ENCODE measurements at regions not wholly inside any gene's neighbourhood (a gene's known extent, or its start where the extent isn't known, plus 50 kb on each side); places are given as distances from the start of the nearest gene placed in this dataset.

GRCh38 chr16:85229869-85230462 is 117.7 kb upstream of the CIBAR2 start:
- TF ChIP-seq ATF2 (CRISPR knock-in tag; IDR thresholded peaks at IDR 0.05) (no peak), ZZZ3 (CRISPR knock-in tag; IDR thresholded peaks at IDR 0.05; ENCODE audit: borderline replicate concordance) (no peak), BRD4 (CRISPR knock-in tag; IDR thresholded peaks at IDR 0.05) (no peak), EZH2 (conservative IDR thresholded peaks at IDR 0.05; ENCODE audit: low read depth, low read length) (no peak), ZNF614 (CRISPR knock-in tag; IDR thresholded peaks at IDR 0.05; ENCODE audit: borderline replicate concordance) (no peak)
